H9 (cell line): ENCODE measurements at regions not wholly inside any gene's neighbourhood (a gene's known extent, or its start where the extent isn't known, plus 50 kb on each side); places are given as distances from the start of the nearest gene placed in this dataset.

Experiments
- DNase-seq: peaks from one replicate; pipeline ENCODE4 v3.0.0-alpha.2; 2017
- H2AFZ ChIP-seq: one replicate; pipeline ENCODE4 v1.6.1; 2013; ENCODE audit warnings: mild to moderate bottlenecking, low read length, control low read depth, moderate library complexity
- H2AK5ac ChIP-seq: 2 replicates; pipeline ENCODE4 v1.6.1; 2013; ENCODE audit warnings: low read length, control low read depth, mixed read lengths; ENCODE audit not compliant: insufficient read length
- H2BK120ac ChIP-seq: one replicate; pipeline ENCODE4 v1.6.1; 2013; ENCODE audit warnings: low read depth, mild to moderate bottlenecking, low read length, control low read depth, inconsistent platforms; ENCODE audit not compliant: poor library complexity, severe bottlenecking
- H2BK12ac ChIP-seq: 2 replicates; pipeline ENCODE4 v1.6.1; 2013; ENCODE audit warnings: low read length, control low read depth, mixed read lengths, low read depth; ENCODE audit not compliant: insufficient read length
- H2BK15ac ChIP-seq: 2 replicates; pipeline ENCODE4 v1.6.1; 2013; ENCODE audit warnings: low read depth, low read length, control low read depth
- H2BK20ac ChIP-seq: one replicate; pipeline ENCODE4 v1.6.1; 2013; ENCODE audit warnings: low read depth, mild to moderate bottlenecking, low read length, control low read depth, inconsistent platforms; ENCODE audit not compliant: poor library complexity, severe bottlenecking
- H2BK5ac ChIP-seq: 2 replicates; pipeline ENCODE4 v1.6.1; 2013; ENCODE audit warnings: low read length, control low read depth, mixed read lengths; ENCODE audit not compliant: insufficient read length
- H3K14ac ChIP-seq: 2 replicates; pipeline ENCODE4 v1.6.1; 2013; ENCODE audit warnings: low read length, control low read depth; ENCODE audit not compliant: insufficient read depth
- H3K18ac ChIP-seq: 2 replicates; pipeline ENCODE4 v1.6.1; 2013; ENCODE audit warnings: low read depth, mild to moderate bottlenecking, mixed read lengths, low read length, control low read depth; ENCODE audit not compliant: insufficient read length
- H3K23ac ChIP-seq: 2 replicates; pipeline ENCODE4 v1.6.1; 2013; ENCODE audit warnings: low read length, control low read depth, mixed read lengths, low read depth; ENCODE audit not compliant: insufficient read length
- H3K23me2 ChIP-seq: 2 replicates; pipeline ENCODE4 v1.6.1; 2013; ENCODE audit warnings: low read depth, mild to moderate bottlenecking, mixed read lengths, low read length, control low read depth; ENCODE audit not compliant: insufficient read length, poor library complexity, severe bottlenecking
- H3K27ac ChIP-seq: 2 replicates; pipeline ENCODE4 v1.5.1; 2013; ENCODE audit warnings: low read length, control low read depth, mixed read lengths, low read depth; ENCODE audit not compliant: insufficient read length
- H3K27me3 ChIP-seq: 2 replicates; pipeline ENCODE4 v1.6.1; 2013; ENCODE audit warnings: low read length, control low read depth, inconsistent platforms; ENCODE audit not compliant: insufficient read depth
- H3K4ac ChIP-seq: 2 replicates; pipeline ENCODE4 v1.6.1; 2013; ENCODE audit warnings: low read depth, mild to moderate bottlenecking, control low read depth, inconsistent platforms, low read length, moderate library complexity
- H3K4me1 ChIP-seq: 2 replicates; pipeline ENCODE4 v1.6.1; 2013; ENCODE audit warnings: low read length, control low read depth, inconsistent platforms; ENCODE audit not compliant: insufficient read depth
- H3K4me2 ChIP-seq: 2 replicates; pipeline ENCODE4 v1.6.1; 2013; ENCODE audit warnings: low read length, control low read depth, mixed read lengths; ENCODE audit not compliant: insufficient read length, insufficient read depth
- H3K56ac ChIP-seq: 2 replicates; pipeline ENCODE4 v1.6.1; 2013; ENCODE audit warnings: low read depth, mild to moderate bottlenecking, mixed read lengths, low read length, control low read depth; ENCODE audit not compliant: insufficient read length
- H3K79me1 ChIP-seq: 2 replicates; pipeline ENCODE4 v1.6.1; 2013; ENCODE audit warnings: low read depth, mild to moderate bottlenecking, moderate library complexity, low read length, control low read depth, inconsistent platforms; ENCODE audit not compliant: insufficient read depth, poor library complexity, severe bottlenecking
- H3K79me2 ChIP-seq: 2 replicates; pipeline ENCODE4 v1.6.1; 2013; ENCODE audit warnings: low read length, control low read depth, inconsistent platforms; ENCODE audit not compliant: insufficient read depth
- H3K9ac ChIP-seq: 2 replicates; pipeline ENCODE4 v1.6.1; 2013; ENCODE audit warnings: low read length, control low read depth, mixed read lengths; ENCODE audit not compliant: insufficient read length; ENCODE audit errors: extremely low read depth
- H3K9me3 ChIP-seq: one replicate; pipeline ENCODE4 v1.6.1; 2013; ENCODE audit warnings: low read depth, low read length, inconsistent platforms; ENCODE audit not compliant: control insufficient read depth
- H3T11ph ChIP-seq: one replicate; pipeline ENCODE4 v1.6.1; 2013; ENCODE audit warnings: mild to moderate bottlenecking, low read length, control low read depth, inconsistent platforms
- H4K20me1 ChIP-seq: one replicate; pipeline ENCODE4 v1.6.1; 2013; ENCODE audit not compliant: control insufficient read depth, insufficient read length, insufficient read depth
- H4K5ac ChIP-seq: 2 replicates; pipeline ENCODE4 v1.6.1; 2013; ENCODE audit warnings: low read depth, mild to moderate bottlenecking, mixed read lengths, low read length, control low read depth; ENCODE audit not compliant: insufficient read length
- H4K8ac ChIP-seq: replicated peaks from 2 replicates; pipeline ENCODE4 v1.6.1; 2013; ENCODE audit warnings: low read length, control low read depth, mixed read lengths, low read depth; ENCODE audit not compliant: insufficient read length
- H4K91ac ChIP-seq: 2 replicates; pipeline ENCODE4 v1.6.1; 2013; ENCODE audit warnings: low read depth, mild to moderate bottlenecking, moderate library complexity, mixed read lengths, low read length, control low read depth; ENCODE audit not compliant: insufficient read length
- H3K27ac Mint-ChIP-seq, 3 experiments: 2 replicates in 2 of 3; 3 replicates in 1 of 3; pipeline ENCODE4 v1.8.0; 2020 to 2021; ENCODE audit warnings: mixed read lengths in 3 of 3, mild to moderate bottlenecking in 1 of 3, moderate library complexity in 1 of 3
- H3K27me3 Mint-ChIP-seq: 2 replicates; pipeline ENCODE4 v1.8.0; 2021; ENCODE audit warnings: low read depth, mild to moderate bottlenecking, moderate library complexity, mixed read lengths
- H3K36me3 Mint-ChIP-seq, 3 experiments: 2 replicates in 2 of 3; 3 replicates in 1 of 3; pipeline ENCODE4 v1.8.0; 2020 to 2021; ENCODE audit warnings: low read depth in 3 of 3, mixed read lengths in 3 of 3; ENCODE audit not compliant: insufficient read depth in 1 of 3
- H3K4me1 Mint-ChIP-seq, 2 experiments: 2 replicates each; pipeline ENCODE4 v1.8.0; 2020; ENCODE audit warnings: mixed read lengths in 2 of 2
- H3K4me3 Mint-ChIP-seq, 2 experiments: 2 replicates in 1 of 2; 3 replicates in 1 of 2; pipeline ENCODE4 v1.8.0; 2020 to 2021; ENCODE audit warnings: mild to moderate bottlenecking in 2 of 2, mixed read lengths in 2 of 2, moderate library complexity in 1 of 2
- H3K9me3 Mint-ChIP-seq, 2 experiments: 2 replicates in 1 of 2; 3 replicates in 1 of 2; pipeline ENCODE4 v1.8.0; 2020; ENCODE audit warnings: mild to moderate bottlenecking in 2 of 2, mixed read lengths in 2 of 2, moderate library complexity in 1 of 2
- CTCF ChIP-seq: fragments of 200-600 bp; sonication (generic); conservative IDR thresholded peaks from 3 replicates; pipeline ENCODE4 v1.8.0; 2021; ENCODE audit warnings: antibody characterized with exemption, mild to moderate bottlenecking
- WGBS: extraction: QIAGEN DNeasy Blood & Tissue Kit; methylation state at CpG from one replicate; pipeline ENCODE4 v1.1.7; 2013; ENCODE audit warnings: missing lambda C conversion rate, low lambda C conversion rate, mixed read lengths; ENCODE audit not compliant: insufficient read length; ENCODE audit errors: extremely low coverage; 5-methylcytosine and 5-hydroxymethylcytosine counted together

- no peaks in the 10 kb centered on the region for H4K20me1 ChIP-seq
- WGBS: no CpG with 5 or more reads among the region's 2 CpGs
- TF ChIP-seq CTCF: no peak
- no peaks in the 10 kb centered on the region for H3K79me2 ChIP-seq
- no peak for DNase-seq
- H3K14ac ChIP-seq: no peak overlapping the region
- H2BK15ac ChIP-seq: no peak overlapping the region
- no peak overlapping the region for H3K18ac ChIP-seq
- H3K23ac ChIP-seq: no peak overlapping the region
- no peak overlapping the region for H2AFZ ChIP-seq
- H3K27me3 ChIP-seq: no peaks in the 10 kb centered on the region
- H4K5ac ChIP-seq: no peak overlapping the region
- no peak overlapping the region for H2AK5ac ChIP-seq
- no peaks in the 10 kb centered on the region; the same call in 1 of the 2 replicates for H3K4me1 ChIP-seq
- H3T11ph ChIP-seq: no peak overlapping the region
- no peak overlapping the region for H3K27ac ChIP-seq
- peaks cover 0 to under 1% (median 0%) of the 10 kb centered on the region in 3 experiments; a peak in 2 of 7 replicates for H3K36me3 Mint-ChIP-seq
- H2BK120ac ChIP-seq: no peak overlapping the region
- no peaks in the 10 kb centered on the region for H3K27me3 Mint-ChIP-seq
- H3K4ac ChIP-seq: no peak overlapping the region
- no peak overlapping the region for H2BK20ac ChIP-seq
- no peak overlapping the region for H3K56ac ChIP-seq
- H3K27ac Mint-ChIP-seq: no peak overlapping the region
- no peak overlapping the region for H3K4me3 Mint-ChIP-seq
- no peaks in the 10 kb centered on the region for H3K79me1 ChIP-seq
- H3K23me2 ChIP-seq: no peaks in the 10 kb centered on the region
- no peak overlapping the region for H4K91ac ChIP-seq
- no peak overlapping the region for H3K4me2 ChIP-seq
- no peak overlapping the region for H4K8ac ChIP-seq
- peaks cover 5 to 17% of the 10 kb centered on the region in 2 experiments; a peak in 3 of 4 replicates for H3K4me1 Mint-ChIP-seq
- H3K9me3 ChIP-seq: no peaks in the 10 kb centered on the region
- no peak overlapping the region for H2BK5ac ChIP-seq
- no peak overlapping the region for H2BK12ac ChIP-seq
- H3K9ac ChIP-seq: no peak overlapping the region
- peaks cover under 1 to 4% of the 10 kb centered on the region in 2 experiments; a peak in 2 of 5 replicates for H3K9me3 Mint-ChIP-seq
These were observed 121.0 kb upstream of the RPS23 start for GRCh38 chr5:82399111-82399510.
